ENCODE measurements at regions not wholly inside any gene's neighbourhood (a gene's known extent, or its start where the extent isn't known, plus 50 kb on each side); places are given as distances from the start of the nearest gene placed in this dataset.

DNA sequence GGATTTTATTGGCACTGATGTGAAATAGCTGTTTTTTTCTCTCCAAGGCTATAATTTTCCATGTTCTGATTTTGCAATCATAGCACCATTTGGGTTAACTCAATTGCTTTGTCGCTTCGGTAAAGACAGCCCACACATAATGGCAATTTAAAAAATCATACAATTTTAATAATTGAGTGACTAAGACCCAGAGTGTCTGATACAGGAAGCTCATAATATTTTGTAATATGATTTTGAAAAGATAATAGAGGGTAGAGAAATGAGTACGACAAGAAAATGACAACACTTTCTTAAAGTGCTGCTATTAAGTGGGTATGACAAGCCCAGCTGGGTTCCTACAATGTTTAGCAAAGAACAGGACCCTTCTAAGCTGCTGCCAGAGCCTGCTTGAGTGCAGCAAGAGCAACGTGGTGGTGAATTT lies 439.1 kb downstream of the METTL15 start:
- no peak for DNase-seq

DNA sequence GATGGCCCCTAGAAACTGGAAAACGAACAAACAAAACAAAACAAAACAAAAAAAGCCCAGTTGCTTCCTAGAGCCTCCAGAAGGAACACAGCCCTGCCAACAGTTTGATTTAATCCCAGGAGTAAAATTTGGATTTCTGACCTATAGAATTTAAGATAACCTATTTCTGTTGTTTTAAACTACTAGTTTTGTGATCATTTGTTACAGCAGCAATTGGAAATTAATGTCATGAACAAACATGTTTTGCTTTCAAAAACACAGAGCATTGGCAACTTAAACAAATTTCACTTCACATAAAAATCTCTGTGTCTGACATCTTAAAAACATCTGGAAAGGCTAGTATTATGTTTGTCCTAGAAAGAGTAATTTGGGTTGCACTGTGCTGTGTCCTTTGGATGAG lies 437.3 kb downstream of the METTL15 start:
- DNase-seq = no peak

DNA sequence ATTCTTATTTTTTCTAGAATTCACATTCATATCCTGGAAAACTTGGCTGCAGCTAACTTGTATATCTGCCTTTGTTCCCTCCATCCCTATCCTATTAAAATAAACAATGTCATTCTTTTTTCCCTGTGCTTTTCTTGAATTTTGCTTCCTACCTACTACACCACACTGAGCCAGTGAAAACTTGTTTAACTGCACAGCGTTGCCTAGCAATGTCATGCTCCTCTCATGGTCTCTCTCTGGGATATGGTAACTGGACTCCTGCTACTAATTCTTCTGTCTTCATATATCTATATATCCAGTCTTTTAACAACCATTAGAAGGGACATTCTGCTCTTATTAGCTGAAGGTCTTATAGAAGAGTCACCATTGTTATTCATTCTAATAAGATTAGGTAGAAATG lies 434.4 kb downstream of the METTL15 start:
- DNase-seq = no peak

DNA sequence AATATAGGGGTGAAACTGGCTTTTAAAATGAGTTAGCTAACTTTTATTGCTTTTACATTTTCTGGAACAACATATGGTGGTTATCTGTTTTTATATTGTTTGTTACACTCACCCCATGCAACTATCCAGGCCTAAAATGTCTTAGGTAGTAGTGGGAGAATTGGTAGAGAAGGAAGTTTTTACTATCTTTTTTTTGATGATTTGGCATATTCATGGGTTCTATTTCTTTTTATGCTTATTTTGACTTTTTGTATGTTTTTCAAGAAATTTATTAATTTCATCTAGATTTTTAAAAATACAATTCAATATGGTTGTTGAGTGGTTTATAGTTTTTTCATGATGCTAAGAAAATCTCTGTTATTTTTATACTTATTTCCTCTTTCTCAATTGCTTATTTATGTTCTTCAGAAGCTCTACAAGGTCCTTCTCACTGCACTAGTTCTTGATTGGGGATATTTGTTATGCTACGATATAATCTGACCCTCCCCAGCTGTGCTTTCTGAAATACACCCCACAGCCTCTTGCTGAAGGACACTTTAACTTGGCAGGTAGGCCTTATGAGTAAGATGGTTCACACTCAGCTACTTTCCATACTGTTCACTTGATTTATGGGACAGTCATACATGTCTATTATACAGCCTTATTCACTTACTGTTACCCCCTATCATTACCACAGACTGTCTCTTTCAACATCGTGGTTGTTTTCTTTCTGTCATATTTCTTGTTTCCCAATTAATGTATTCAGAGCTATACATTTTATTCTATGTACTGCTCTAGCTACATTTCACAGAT lies 431.2 kb downstream of the METTL15 start:
- DNase-seq = no peak

DNA sequence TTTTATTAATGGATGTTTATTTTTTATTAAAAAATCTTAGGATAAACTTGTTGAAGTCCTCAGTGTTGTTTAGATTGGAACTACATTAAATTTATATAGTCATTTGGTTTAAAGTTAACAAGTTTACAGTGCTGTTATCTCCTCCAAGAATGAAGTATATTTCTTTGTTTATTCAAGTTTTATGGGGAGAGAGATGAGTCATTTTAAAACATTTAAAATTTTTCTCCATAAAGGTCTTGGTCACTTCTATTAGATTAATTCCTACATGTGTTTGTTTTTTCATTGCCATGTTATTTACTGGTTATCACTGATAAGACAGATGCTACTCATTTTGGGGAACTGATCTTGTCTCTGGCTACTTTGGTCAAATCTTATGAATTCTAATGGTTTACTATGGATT lies 429.6 kb downstream of the METTL15 start:
- DNase-seq = no peak

DNA sequence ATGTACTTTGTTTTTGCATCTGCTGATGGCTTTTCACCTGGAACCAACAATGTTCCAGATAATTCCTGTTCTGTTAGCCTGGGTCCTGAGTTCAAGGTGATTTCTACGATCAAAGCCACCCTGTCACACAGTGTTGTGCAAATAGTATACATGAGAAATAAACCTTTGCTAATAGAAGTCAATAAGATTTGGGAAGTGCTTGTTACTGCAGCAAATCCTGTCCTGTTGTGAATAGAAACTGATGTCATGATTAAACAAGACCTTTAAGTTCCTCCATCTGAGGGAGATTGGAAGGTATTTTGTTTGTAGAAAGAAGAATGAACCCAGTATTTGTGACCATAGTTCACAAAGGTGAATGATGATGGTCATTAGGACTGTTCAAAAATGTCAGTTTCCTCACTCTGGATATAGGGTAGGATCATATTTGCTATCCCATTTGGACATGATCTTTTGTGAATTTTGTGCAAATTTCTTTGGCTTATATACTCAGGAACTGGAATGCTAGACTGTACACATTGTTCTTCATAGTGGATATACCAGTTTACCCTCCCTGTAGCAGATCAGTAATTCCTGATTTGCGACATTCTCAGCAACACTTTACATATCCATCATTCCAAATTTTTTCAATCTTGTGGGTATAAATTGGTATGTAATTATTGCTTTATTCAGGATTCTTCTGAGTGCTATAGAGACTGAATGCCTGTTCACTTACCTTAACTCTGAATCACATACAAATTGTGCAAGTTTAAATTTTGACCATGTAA lies 428.5 kb downstream of the METTL15 start:
- DNase-seq = no peak

DNA sequence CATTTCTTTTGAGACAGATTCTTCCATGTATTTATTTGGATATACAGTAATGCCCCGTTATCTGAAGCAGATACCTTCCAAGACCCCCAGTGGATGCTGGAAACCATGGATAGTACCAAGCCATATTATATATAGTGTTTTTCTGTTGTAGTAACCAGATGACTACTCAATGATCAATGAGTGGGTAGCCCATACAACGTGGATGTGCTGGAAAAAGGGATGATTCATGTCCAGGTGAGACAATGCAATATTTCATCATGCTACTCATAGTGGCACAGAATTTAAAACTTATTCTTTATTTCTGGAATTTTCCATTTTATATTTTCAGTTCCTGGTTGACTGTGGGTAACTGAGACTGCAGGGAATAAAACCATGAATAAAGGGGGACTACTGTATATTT lies 427.5 kb downstream of the METTL15 start:
- DNase-seq = no peak

DNA sequence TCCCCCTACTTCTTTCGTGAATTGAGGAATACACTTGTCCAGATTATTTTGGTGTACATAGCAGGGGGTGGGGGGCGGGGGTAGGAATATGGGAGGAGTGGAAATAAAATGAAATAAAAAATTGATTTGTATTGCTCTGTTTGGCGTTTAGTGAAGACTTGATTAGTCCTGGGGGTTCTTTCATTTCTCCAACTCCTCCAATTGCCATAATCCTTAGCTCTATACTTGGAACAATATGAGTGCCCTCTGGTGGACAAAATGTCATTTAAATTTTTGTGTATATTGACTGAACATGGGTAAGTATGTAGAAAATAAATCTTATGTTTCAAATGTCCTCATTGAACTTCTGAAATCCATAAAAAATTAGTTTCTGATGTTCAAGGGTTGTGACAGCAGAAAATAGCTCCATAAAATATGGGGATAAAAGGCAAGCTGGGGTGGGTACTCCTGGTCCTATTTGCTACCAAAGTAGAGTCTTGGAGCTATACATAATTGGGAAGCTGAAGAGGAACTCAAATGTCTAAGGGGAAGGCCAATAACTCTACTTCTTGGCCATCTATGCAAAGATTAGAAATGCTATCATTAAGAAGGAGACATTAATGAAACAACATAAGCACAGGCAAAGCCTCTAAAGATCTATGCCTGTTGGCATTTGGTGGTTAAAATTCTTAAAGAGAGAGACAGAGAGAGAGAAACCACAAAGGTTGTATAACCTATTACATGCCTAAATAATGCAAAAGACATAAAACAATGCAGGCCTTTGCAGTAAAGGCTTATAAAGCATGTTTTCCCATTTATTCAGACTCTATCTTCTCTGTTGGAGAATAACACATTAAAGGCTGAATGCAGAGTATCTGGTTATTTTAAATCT lies 421.6 kb downstream of the METTL15 start:
- DNase-seq = peak; percentile 30

DNA sequence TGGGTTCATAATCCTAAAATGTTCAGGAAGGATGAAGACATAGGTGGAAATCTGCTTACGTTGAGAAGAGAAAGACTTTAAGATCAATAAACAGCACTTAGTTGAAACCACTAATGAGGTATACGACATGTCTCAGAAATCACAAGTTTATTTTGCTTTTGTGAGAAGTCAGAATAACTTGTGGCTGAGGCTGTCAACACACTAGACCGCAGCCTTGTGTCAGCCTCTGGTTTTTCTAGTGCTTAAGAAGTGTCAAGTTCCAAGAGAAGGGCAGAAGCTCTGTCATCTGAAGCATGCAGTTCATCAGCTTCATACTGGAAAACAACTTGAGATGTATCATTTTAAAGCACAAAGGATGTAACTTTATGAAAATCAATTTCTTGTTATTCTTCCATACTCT lies 420.9 kb downstream of the METTL15 start:
- DNase-seq = no peak

DNA sequence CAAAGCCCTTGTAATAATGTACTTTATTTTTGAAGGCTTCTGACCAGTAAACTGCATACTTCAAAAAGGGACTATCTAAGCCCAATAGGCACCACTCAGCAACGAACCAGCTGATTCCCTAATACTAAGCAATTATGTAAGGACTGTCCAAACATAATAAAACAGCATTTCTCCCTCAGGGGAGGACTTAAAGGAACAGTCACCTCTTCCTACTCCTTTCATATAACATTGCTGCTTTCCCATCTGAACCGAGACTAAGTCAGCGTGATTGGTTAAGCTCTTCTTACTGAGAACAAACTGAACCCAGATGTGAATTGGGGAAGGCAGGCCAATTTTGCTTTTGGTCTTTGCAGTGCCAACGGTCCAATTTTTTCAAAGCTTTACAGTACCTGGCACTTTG lies 420.0 kb downstream of the METTL15 start:
- no peak for DNase-seq

DNA sequence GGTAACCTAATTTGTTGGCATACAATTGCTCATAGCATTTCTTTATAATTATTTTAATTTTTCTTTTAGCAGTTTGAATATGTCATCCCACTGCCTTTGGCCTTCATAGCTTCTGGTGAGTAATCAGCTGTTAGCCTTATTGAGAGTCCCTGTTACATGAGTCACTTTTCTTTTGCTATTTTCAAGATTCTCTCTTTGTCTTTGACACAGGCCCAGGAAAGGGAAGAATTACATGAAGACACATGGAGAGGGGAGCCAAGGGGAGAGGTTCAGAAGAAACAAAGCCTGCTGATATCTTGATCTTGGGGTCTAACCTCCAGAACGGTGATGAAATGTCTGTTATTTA lies 418.2 kb downstream of the METTL15 start:
- DNase-seq = no peak

DNA sequence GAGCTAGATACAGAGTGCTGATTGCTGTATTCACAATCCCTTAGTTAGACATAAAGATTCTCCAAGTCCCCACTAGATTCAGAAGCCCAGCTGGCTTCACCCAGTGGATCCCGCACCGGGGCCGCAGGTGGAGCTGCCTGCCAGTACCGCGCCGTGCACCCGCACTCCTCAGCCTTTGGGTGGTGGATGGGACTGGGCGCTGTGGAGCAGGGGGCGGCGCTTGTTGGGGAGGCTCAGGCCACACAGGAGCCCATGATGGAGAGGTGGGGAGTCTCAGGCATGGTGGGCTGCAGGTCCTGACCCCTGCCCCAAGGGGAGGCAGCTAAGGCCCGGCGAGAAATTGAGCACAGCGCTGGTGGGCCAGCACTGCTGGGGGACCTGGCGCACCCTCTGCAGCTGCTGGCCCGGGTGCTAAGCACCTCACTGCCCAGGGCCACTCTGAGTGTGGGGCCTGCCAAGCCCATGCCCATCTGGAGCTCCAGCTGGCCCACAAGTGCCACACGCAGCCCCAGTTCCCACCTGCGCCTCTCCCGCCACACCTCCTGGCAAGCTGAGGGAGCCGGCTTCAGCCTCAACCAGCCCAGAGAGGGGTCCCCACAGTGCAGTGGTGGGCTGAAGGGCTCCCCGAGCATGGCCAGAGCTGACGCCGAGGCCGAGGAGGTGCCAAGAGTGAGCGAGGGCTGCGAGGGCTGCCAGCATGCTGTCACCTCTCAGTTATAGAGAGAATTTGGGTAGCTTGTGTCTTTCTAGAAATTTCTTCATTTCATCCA lies 417.6 kb downstream of the METTL15 start:
- no peak for DNase-seq

DNA sequence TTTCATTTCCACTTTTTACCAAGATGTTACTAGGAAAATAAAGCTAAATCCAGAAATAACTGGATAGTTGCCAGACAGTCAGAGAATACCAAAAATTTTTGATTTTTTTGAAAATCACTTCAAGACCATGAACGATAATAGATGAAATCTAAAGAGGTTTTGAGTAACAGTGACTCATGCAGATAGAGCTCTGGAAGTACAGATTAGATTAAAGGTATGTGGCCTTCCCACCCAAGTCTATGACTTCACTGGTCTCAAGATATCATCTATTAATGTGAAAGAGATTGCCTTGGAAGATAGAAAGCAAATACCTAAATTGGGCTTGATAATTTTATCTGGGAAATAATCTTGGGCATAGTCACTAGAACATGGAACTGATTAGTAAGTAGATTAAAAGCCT lies 415.9 kb downstream of the METTL15 start:
- DNase-seq = no peak

DNA sequence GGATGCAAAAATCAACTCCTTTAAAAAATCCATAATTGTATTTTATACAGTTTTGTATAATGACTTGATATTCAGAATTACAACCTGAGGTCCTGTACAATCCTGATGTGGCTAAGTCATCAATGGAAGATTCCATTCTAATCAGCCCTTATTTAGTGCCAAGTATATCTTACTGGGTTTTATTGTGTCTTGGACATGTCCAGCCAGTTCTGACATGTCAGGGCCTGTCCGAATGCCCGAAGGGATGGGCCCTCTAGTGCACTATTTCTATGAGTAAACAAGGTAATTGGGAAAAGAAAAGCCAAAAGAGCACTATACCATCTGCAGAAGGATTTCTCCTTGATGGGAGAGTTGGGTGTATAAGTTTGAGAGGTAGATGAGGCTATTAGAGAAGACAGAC lies 412.9 kb downstream of the METTL15 start:
- no peak for DNase-seq

DNA sequence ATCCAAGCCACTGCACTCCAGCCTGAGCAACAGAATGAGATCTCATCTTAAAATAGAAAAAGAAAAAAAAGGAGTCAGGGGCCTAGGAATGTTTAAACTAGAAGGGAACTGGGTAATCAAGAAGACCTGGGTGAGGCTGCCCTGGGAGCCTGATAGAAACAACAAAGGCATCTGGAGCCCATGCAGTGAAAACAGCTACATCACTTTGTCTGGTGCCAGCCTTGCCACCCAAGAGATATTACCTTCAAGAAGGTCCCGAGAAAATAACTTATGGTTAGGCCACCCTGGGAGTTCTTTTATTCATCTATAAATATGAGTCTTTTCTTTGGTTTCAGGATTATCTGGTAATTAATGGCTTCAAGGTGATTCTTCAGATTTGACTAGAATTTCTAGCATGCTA lies 412.1 kb downstream of the METTL15 start:
- no peak for DNase-seq

DNA sequence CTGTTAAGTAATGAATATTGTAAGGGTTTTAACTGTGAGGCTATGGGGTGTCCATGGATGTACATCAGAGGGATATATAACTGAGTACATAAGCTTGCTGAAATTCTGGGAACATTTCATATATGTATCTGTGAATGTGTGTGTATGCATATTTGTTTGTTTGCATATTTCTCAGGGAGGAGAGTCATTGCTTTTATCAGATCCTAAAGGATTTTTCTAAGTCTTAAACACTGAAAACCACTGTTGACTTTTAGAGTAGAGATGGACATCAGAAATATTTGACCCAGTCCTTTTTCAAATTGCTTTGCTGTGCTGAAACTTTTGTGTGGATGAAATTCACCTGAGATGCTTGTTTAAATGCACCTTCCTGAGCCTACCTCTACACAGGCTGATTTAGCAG lies 410.6 kb downstream of the METTL15 start:
- DNase-seq = no peak

DNA sequence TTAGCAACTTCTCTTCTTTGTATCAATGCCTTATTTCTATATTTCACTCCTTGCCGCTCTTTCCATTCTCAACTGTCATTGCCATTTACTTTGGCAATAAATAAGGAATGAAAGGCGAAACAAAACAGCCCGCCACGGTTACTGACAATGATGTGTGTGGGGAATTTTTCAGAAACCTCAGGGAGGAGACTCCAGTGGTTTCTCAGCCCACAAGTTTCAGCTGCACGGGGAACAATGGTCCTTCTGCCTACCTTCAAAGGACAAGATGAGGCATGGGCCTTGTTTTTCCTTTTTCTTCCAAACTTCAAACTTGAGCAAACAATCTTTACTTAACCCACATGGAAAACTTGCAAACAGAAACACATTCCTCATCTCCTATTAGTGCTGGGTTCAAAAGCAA lies 409.4 kb downstream of the METTL15 start:
- DNase-seq = no peak

DNA sequence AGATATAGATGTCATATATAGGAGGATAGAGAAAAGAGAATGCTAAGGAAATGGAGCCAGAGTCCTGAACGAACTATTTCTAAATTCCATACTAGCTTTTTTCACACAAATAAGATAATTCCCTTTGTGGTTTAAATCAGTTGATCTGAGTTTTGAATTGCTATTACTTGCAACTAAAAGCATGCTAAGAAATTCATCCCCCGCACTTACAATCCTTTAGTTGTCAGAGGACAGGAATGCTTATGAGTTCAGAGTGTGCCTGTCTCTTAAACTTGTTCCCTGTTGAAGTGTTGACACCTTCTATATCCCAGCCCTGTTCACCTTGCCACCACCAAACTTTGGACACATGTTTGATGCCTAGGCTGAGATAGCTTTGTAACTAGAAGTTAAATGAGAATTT lies 406.2 kb downstream of the METTL15 start:
- no peak for DNase-seq

DNA sequence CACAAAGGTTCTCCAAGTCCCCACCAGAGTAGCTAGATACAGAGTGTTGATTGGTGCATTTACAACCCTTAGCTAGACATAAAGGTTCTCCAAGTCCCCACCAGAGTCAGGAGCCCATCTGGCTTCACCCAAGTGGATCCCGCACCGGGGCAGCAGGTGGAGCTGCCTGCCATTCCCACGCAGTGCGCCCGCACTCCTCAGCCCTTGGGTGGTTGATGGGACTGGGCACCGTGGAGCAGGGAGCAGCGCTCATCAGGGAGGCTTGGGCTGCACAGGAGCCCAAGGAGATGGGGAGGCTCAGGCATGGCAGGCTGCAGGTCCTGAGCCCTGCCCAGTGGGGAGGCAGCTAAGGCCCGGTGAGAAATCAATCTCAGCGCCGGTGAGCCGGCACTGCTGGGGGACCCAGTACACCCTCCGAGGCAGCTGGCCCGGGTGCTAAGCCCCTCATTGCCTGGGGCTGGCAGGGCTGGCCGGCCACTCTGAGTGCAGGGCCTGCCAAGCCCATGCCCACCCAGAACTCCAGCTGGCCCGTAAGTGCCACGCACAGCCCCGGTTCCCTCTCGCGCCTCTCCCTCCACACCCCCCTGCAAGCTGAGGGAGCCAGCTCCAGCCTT lies 404.1 kb downstream of the METTL15 start:
- no peak for DNase-seq

DNA sequence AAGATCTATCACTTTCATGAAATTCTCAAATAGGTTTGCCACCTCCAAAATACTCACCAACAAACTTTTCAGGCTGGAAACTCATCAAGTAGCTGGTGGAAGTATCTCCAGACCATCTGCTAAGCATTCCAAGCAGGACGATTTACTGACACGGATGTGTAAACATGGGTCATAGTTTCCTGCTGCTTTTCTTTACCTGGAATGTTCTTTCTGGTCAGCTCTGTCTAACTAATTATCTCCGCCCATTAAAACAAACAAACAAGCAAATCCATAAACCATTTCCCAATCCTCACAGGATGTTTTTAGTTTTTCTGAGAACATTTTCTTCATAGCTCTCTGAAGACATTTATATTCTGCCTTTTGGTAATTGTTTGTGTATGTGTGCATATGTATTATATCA lies 397.0 kb downstream of the METTL15 start:
- no peak for DNase-seq

DNA sequence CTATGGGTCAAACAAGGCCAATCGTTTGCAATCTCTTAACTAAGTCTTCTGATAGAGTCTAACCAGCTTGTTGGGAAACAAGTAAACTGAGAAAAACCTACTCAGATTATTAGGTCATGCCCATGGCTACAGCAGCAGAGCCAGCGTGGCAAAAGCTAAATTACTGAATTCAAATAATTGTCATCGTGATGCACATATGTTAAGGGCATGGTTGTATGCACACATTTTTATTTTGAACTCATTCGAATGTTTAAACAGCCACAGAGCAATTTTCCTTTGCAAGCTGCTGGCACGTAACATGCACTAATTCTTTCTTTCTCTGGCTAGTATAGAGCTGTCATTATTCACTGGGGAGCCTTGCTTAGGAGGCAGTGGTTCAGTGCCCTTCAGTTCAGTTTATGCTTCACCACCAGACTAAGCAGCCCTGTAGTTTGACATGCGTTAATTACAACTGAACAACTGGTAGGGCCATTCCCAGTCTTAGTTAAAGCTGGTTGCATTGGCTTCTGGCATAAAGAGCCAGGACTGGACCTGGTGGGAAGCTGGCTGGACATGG lies 396.4 kb downstream of the METTL15 start:
- DNase-seq = no peak

DNA sequence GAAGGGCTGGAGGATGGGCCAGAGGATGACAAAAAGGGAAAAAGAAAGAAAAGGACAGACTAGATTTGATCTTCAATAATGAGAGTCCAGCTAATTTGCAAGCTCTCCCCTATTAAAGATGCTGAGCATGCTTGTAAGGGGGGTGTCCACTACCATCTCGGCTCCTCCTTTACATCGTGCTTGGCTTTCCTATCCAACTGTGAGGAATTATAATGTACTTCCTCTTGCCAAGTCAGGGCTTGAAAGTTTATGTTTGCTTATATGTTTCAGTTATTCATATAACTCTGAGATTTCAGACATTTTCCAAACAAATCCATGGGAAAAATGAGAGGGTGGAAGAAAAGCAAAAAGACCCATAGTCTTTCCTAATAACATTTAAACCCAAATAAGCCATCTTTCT lies 387.1 kb downstream of the METTL15 start:
- DNase-seq = no peak
